ENCODE measurements at regions not wholly inside any gene's neighbourhood (a gene's known extent, or its start where the extent isn't known, plus 50 kb on each side); places are given as distances from the start of the nearest gene placed in this dataset.

DNA sequence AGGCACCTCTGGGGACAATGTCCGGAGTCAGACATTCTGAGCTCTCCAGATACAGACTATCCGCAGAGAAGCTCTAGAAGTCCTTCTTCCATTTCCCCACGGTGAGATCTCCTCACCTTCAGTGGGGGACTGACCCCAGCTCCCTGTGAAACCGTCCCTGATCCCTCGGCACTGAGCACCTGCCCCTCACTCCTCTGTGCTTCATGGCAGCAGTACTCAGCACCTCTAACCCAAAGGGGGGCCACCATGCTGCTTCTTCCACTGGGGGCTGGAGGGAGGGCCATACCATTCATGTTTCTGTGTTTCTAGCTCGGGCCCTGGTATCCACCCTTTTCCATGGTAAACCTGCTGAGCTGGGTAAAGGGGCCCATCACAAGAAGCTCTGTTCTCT, 321.7 kb downstream of the BRD1 start:
- no peak for DNase-seq (ENCODE audit: low spot score)

DNA sequence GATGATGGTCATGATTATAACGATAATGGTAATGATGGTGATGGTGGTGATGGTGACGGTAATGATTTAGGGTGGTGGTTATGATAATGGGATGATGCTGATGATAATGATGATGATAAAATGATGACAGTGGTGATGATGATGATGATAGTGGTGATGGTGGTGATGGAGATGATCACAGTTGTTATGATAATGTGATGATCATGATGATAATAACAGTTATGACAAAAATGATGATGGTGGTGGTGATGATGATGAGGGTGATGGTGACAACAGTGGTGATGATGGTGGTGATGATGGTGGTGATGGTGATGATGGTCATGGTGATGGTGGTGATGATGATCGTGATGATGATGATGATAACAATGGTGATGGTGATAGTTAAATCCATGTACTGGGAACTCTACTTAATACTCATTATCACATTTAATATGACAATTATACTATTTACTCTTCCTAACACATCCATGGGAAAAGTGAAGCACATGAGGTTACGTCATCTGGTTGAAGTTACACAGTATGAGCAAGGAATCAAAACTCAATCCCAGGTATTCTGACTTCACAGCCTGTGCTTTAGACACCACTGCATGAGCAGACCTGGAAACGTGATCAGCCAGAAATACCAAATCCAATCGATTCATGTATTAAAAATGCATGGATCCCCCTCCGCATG, 322.2 kb downstream of the BRD1 start:
- DNase-seq (ENCODE audit: low spot score), result no peak

DNA sequence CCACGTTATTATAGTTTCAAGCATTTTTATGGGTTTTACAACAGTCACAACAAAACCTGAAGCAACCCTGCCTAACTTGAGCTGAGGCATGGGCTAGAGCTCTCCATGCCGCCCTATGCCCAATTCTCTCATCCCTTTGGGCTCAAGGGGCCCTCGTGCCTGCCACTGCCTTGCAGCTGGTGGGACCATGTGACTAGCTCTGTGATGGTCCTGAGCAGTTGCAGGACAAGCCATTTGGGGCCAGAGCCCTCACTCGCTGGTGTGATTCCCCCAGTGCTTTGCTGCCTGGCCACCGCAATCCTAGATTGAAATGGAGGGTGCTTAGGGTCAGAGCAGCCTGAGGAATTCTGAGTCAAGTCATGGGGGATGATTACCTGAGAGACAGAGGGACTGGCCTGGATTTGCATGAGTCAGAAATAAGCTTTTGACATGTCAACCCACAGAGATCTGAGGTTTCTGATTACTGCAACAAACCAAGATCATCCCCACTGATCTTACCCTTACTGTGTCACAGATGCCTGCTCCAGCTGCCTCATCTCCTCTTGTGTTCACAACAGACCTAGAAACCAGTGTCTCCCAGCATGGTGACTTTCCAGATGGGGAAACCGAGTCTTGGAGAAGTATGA, 323.7 kb downstream of the BRD1 start:
- no peak for DNase-seq (ENCODE audit: low spot score)

DNA sequence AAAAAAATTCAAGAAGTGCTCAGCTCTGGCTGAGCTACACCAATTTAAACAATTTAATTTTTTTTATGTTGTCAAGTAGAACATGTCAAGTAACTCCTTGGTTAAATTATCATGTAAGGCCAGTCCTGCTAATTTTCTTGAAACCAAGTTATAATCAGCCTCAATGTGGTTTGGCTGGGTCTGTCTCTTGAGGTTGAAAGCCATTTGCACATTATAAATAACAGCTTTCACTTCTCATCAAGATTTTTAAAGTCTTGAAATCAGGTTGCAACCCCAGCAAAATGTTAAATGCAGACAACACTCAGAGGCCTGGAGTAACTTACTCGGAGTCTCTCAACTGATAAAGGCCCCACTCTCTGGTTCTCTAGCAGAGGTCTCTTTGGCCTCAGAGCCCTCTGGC, 324.4 kb downstream of the BRD1 start:
- no peak for DNase-seq (ENCODE audit: low spot score)

DNA sequence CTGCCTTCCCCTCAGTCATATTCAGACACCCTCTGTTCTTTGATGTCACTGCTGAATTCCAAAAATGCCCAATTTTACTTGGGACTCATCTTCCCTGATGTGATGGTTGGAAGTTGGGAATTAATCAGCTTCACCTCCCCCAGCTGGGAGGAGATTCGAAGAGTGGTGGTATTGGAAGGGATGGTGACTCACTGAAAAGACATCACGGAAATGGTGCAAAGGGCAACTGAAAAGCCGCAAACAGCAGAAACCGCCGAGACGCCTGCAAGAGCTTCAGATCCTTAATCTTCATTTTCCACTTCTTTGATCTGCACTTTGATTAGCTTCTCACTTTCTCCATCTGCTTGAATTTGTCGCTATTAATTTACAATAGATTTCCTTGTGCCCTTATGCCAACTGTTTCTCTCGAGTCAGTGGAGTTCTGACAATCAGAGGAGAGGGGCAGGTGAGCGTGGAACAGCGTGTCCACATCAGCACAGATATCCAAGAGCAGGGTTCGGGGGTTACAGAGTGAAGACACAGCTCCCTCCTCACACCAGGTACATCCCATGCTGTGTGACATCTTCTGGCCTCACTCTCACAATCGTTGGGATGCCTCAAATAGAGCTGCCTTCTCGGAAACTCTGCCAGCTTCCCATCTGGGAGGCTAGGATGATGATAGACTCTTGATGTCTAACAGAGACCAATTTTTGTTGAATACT, 325.4 kb downstream of the BRD1 start:
- no peak for DNase-seq (ENCODE audit: low spot score)

DNA sequence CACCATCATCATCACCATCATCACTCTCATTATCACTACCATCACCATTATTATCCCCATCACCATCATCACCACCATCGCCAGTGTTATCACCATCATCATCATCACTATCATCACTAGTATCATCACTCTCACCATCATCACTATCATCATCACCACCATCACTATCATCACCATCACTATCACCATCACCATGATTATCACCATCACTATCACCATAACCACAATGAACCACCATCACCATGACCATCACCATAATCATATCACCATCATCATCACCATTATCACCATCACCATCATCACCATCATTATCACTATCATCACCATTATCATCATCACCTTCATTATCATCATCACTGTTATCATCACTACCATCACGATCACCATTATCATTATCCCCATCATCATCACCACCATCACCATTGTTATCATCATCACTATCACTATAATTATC, 326.7 kb downstream of the BRD1 start:
- DNase-seq (ENCODE audit: low spot score), result no peak

DNA sequence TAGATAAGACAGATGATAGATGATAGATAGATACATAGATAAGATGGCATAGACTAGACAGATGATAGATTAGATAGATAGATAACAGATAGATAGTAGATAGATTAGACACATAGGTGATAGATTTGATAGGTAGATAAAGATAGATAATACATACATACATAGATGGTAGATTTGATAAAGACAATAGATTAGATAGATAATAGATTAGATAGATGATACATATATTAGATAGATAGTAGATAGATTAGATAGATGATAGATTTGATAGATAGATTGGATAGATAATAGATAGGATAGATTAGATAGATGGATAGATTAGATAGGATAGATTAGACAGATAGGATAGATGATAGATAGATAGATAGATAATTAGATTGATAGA, 327.6 kb downstream of the BRD1 start:
- DNase-seq (ENCODE audit: low spot score), result no peak

DNA sequence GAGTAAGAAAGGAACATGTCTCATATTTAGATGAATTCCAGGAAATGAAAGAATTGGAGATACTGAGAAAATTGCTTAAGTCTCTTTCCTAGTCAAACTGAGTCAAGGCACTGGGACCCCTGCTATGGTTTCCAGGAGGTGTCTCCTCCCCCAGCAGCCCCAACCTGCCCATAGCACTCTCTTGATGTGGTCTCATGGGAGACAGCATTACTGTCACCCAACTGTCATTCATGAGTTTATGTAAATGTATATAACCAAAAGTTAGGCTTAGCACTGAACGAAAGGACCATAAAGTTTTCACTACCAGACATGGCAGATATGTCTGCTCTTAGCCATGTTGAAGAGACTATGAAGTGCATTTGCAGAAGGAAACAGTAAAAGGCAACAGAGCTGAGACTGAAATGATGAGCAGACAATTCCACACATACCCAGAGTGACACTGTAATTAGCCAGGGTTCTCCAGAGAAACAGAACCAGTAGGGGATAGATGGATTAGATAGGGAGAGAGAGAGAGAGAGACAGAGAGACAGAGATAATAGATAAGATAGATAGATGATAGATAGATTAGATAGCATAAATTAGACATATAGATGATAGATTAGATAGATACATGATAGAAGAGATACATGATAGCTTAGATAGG, 328.1 kb downstream of the BRD1 start:
- no peak for DNase-seq (ENCODE audit: low spot score)

DNA sequence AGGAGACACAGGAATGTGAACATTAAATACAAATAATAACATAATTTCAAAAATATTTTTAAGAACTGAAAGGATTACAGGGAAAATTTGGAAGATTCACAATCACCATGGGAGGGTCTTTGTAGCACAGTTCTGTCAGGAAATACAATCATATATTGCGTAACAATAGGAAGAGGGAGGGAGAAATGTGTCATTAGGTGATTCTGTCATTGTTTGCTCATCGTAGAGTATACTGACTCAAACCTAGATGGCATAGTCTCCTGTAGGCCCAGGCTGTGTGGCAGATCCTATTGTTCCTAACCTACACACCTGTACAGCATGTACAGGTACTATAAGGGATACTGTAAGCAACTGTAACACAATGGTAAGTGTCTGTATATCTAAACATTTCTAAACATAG, 330.4 kb downstream of the BRD1 start:
- no peak for DNase-seq (ENCODE audit: low spot score)

DNA sequence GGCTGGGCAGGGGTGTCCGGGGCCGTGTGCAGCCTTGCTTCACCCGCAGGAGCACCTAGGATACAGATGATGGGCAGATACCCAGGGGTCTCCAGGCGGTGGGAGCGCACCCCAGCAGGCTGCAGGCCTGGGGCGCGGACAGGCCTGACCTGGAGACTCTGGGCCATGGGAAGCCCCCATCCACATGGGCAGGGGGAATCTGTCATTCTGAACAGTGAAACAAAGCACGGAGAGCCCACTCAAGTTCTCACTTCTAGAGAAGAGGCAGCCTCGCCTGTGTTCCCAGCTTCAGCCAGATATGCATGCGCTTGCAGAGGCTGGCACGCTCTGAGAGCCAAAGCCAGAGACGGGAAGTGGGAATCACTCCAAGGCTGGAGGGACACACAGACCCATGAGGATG, 333.1 kb downstream of the BRD1 start:
- DNase-seq (ENCODE audit: low spot score), result no peak

DNA sequence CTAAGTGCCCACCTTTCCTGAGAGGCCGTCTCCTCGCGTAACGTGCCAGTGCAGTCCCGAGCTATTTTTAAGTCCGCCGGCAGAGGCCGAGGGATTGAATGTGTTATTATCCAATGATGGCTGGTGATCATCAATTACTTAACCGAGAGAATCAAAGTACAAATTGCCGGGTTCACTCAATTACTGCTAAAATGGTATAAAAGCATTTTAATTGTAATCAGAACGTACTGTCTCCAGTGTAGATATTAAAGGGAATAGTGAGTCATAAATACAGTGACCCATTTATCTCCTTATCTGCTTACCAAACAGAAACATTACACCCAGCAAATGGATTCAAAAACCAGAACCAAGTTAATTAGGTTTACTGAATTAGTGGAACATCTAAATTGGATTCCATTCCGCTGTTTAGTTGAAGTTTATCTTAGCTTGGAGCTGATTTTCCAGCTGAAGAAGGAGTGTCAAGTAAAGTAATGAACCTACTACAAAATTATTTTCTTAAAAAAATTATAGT, 334.9 kb downstream of the BRD1 start:
- DNase-seq (ENCODE audit: low spot score), result no peak

DNA sequence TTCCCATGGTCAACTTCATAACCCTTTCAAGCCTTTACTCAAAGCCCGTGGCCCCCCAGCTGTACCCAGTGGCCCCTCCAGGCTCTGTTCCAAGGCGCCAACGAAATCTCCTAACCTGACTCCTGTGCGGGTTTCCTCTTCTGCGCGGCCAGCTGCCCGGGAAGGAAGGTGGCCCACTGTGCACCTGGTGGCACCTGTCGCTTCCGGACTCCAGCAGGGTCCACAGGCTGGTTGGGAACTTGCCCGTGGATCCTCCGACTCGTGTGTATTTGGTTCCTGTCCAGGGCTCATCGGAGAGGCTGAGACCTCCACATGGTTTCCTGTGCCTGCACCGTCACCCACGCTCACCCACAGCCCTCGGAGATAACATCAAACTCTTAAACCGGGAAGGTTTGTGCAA, 335.4 kb downstream of the BRD1 start:
- DNase-seq (ENCODE audit: low spot score), result no peak

DNA sequence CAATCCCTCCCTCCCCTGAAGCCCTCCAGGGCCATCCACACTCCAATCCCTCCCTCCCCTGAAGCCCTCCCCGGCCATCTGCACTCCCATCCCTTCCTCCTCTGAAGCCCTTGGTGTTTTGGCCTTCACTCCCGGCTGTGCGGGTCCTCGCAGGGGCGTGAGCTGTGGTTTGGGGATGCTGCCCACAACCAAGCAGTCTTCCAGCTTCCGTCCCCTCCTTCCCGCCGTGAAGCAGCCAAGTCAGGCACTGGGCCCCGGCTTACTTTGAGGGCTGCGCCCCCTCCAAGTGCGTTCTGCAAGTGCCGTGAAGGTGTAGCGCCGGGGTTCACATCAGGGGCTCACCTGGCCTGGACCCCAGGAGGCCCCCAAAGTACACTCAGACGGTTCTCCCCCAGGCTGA, 335.9 kb downstream of the BRD1 start:
- no peak for DNase-seq (ENCODE audit: low spot score)

DNA sequence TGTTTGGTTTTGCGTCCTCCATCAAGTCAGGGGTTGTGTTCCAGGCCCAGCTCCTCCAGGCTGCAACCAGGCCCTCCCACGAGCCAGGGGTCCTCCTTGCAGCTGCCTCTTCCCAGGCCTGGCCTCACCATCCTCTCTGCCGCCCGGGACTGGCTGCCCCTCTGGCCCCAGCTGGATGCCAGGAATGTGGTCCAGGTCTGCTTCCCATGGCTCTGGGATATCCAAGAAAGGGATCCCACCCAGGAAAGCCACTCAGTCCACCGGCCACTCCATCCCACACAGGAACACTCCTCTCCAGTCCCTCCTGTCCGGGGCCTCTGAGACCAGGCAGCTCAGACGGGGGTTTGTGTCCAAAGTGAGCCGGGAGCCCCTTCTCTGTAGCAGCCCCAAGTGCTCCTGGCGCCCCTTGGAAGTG, 336.4 kb downstream of the BRD1 start:
- DNase-seq (ENCODE audit: low spot score), result no peak

DNA sequence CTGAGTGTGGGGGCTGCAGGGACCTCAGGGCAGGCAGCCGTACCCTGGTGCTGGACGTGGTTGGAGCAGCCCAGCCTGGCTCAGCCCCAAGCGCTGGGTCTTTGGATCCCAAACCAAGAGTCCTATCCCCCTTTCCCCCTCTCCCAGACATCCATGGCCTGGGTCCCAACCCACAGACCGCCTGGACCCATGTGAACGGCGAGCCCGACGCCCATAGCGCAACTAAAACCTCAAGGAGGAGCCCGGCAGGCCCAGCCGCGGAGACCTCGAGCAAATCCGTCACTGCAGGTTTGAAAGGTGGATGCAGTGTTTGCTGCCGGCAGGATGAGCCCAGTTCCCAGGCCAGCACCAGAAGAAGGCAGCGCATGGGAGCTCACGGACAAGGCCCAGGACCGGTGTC, 337.0 kb downstream of the BRD1 start:
- no peak for DNase-seq (ENCODE audit: low spot score)

DNA sequence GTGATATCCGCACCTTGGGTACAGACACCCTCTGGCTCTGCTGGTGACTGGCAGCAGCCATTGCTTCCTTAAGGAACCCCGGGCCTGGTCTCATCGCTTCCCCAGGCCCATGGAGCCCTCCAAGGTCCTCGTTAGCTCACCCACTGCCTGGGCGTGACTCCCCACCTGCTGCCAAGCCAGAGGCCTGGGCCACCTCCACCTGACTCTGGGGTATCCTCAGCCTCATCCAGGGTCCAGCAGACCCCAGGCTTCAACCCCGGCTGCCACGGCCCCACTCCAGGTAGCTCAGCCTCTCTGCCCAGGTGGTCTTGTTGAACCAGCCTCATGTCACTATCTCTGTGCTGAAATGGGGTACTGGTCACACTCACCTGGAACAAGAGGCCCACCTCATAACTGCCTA, 337.9 kb downstream of the BRD1 start:
- DNase-seq (ENCODE audit: low spot score), result no peak

DNA sequence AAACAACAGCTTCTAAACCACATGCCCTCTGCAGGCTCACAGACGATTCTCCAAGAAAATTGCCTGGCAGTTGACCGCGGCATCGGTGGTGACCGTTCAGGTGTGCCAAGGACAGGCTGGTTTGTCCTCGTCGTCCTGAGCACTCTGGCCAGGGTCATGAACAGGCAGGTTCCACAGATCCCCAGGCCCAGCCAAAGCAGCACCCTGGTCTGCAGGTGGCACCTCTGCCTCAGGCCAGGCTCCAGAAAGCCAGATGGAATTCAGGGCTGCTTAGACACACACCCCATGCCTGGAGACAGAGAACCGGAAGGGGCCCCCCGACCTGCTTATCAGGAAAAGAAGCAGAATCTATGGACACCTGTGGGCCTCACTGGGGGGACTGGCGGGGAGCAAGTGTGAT, 338.7 kb downstream of the BRD1 start:
- DNase-seq (ENCODE audit: low spot score), result no peak

DNA sequence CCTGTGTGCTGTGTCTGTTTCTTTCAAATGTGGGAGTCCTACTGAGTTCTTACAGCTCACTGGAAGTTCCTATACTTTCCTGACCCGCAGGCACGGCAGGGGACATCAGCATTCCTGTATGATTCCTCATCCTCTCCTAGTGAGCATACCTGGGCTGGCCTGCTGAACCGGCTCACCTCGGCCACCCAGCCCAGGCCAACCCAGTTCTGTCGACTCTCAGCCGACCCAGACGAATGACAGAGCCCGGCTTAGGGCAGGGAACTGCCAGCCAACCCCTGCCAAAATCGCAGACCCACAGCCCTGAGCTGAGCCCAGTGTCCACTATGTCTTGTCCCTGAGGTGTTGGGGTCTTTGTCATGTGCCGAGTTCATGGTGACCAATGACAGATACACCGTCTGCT, 339.7 kb downstream of the BRD1 start:
- DNase-seq (ENCODE audit: low spot score), result no peak

DNA sequence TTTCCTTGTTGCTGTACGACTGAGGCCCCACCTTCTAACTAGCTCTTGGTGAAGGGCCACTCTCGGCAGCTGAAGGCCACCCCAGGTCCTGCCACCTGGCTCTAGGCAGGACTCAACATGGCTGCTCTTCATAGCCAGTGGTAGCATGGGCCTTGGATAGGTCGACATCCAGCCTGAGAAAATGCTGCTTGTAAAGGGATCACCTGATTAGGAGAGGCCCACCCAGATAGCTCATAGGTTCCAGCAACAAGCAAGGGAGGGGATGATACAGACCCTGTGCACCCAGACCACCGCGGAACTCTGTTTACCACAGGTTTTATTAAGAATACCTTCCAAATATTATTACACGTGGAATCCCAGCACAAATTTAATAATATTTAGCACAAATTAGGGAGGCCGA, 341.4 kb downstream of the BRD1 start:
- no peak for DNase-seq (ENCODE audit: low spot score)

DNA sequence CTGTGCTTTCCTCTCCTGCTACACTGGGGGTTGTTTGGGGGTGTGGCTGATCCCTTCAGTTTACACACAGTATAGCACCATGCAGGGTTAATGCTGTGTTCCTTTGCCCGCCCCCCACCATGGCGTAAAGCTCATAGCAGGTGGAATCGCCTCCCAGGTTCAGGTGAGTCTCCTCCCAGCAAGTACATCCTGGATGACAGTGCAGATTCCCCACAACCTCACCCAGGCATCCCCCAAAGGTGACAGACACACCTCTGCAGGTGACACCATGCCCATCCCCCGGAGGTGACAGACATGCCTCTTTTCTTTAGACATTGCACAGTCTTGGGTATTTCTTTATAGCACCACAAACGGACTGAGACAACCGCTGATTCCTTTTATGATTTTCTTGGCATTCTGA, 343.7 kb downstream of the BRD1 start:
- no peak for DNase-seq (ENCODE audit: low spot score)

DNA sequence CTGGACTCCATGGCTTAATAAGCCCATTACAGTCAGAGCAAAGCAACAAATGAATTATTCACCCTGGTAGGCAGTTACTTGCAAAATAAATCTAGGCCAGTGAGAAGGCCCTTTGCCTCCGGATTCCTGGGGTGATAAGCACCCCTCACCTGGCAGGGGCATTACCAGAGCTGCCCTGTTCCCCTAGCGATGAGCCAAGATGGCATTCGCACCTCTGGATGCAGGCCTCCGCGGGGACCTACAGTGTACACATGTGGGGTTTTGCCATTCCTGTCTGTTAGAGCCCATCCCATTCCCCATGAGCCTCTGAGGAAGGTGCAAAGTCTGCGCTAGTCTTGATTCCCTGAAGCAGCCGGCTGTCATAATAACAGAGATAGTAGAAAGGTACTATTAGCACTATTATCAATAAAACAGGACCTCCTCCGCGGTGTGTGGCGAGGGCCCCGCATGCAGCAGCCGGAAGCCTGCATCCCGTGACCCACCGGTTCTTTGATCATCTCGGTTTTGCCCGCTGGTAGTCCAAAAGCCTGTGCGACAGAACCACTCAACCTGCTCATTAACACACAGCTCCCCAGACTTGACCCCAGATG, 344.3 kb downstream of the BRD1 start:
- DNase-seq (ENCODE audit: low spot score), result no peak

DNA sequence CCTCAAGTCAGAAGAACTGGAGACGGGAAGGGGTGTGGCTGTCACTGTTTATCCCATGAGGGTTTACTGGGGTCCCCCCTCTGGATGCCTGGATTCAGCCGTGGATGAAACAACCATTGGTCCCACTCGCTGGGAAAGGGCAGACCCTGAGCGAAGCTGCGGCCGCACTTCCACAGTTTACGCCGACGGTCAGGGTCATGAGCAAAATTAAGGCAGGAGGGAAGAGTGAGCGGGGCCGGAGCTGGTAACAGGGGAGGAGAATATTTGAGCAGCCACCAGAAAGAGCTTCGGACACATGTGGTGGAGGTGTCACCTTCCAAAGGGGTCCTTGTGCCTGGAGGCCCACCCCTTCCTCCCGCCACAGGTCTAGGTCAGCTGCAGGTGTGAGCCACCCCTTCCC, 344.9 kb downstream of the BRD1 start:
- DNase-seq (ENCODE audit: low spot score), result no peak

Data from CD4-positive, alpha-beta T cell treated with Interleukin-2 at 100 ng/mL for 4 hours (primary cell).